ENCODE measurements at regions not wholly inside any gene's neighbourhood (a gene's known extent, or its start where the extent isn't known, plus 50 kb on each side); places are given as distances from the start of the nearest gene placed in this dataset.

- TF ChIP-seq EZH2 (IDR thresholded peaks at IDR 0.05; ENCODE audit: low read length, unreplicated experiment) (no peak), CTCF (conservative IDR thresholded peaks at IDR 0.05; ENCODE audit: low read depth, low read length) (no peak)
These were observed 213.9 kb upstream of the GULP1 start for GRCh38 chr2:188077757-188078156.

All from PC-3 (cell line).